ENCODE measurements at regions not wholly inside any gene's neighbourhood (a gene's known extent, or its start where the extent isn't known, plus 50 kb on each side); places are given as distances from the start of the nearest gene placed in this dataset.

- TF ChIP-seq CTCF (IDR thresholded peaks at IDR 0.05) (no peak), MLX (CRISPR knock-in tag; IDR thresholded peaks at IDR 0.05) (no peak), ZBTB43 (CRISPR knock-in tag; IDR thresholded peaks at IDR 0.05) (no peak)
Measured at GRCh38 chr6:14470671-14471070, 353.1 kb downstream of the CD83 start.
